A673 (cell line): ENCODE measurements at regions not wholly inside any gene's neighbourhood (a gene's known extent, or its start where the extent isn't known, plus 50 kb on each side); places are given as distances from the start of the nearest gene placed in this dataset.
"Not testable (repeated sequence)": the region's sequence is repeated elsewhere in the genome, so short reads cannot be mapped to it uniquely, and the experiment has no call there.

ENCODE experiments used
- EZH2 ChIP-seq: fragments of 200-600 bp; sonication (generic); IDR thresholded peaks from 2 replicates; pipeline ENCODE4 v1.6.1; 2017; ENCODE audit warnings: borderline replicate concordance, low read depth, mild to moderate bottlenecking, mixed read lengths, antibody characterized with exemption, low read length; ENCODE audit not compliant: poor library complexity, severe bottlenecking
- TF ChIP-seq, protein P1 (sequence below): fragments of 300-800, 200-600 bp; sonication (generic); conservative IDR thresholded peaks from 2 replicates; pipeline ENCODE4 v1.5.1; 2017; ENCODE audit warnings: low read depth, mild to moderate bottlenecking, antibody characterized with exemption, low read length, moderate library complexity, mixed read lengths

GRCh38 chr22:38369132-38369531 is 51.9 kb upstream of the CSNK1E start:
- TF ChIP-seq, protein P1, sequence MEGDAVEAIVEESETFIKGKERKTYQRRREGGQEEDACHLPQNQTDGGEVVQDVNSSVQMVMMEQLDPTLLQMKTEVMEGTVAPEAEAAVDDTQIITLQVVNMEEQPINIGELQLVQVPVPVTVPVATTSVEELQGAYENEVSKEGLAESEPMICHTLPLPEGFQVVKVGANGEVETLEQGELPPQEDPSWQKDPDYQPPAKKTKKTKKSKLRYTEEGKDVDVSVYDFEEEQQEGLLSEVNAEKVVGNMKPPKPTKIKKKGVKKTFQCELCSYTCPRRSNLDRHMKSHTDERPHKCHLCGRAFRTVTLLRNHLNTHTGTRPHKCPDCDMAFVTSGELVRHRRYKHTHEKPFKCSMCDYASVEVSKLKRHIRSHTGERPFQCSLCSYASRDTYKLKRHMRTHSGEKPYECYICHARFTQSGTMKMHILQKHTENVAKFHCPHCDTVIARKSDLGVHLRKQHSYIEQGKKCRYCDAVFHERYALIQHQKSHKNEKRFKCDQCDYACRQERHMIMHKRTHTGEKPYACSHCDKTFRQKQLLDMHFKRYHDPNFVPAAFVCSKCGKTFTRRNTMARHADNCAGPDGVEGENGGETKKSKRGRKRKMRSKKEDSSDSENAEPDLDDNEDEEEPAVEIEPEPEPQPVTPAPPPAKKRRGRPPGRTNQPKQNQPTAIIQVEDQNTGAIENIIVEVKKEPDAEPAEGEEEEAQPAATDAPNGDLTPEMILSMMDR: not testable (repeated sequence)
- not testable (repeated sequence) for TF ChIP-seq EZH2
